ENCODE measurements at regions not wholly inside any gene's neighbourhood (a gene's known extent, or its start where the extent isn't known, plus 50 kb on each side); places are given as distances from the start of the nearest gene placed in this dataset.

DNA sequence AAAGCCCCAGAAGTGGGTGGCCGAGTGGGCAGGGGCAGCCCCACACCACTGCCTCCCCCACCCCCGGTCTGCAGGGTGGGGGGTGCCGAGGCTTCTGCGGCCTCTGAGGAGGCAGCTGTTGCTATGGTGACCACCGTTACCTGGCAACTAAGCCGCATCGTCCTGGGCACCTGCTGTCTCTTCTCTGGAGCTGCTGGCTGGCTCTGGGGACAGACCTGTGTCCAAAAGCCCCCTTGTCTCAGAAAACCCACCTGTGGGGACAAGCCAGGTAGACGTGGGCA is 79.9 kb upstream of the PRR5 start:
- POLR2A ChIA-PET, result no interaction called here
- H3K27ac ChIP-seq (ENCODE audit: low read length), result no peak overlapping the region
- ATAC-seq, result no peak
- no peaks in the 10 kb centered on the region for H3K27me3 ChIP-seq (ENCODE audit: control insufficient read depth, insufficient read depth, low read length)
- no peak overlapping the region for H3K4me3 ChIP-seq (ENCODE audit: low read depth in 2 of 2, low read length in 2 of 2)
- CTCF ChIA-PET, result no interaction called here
- TF ChIP-seq, protein P1, sequence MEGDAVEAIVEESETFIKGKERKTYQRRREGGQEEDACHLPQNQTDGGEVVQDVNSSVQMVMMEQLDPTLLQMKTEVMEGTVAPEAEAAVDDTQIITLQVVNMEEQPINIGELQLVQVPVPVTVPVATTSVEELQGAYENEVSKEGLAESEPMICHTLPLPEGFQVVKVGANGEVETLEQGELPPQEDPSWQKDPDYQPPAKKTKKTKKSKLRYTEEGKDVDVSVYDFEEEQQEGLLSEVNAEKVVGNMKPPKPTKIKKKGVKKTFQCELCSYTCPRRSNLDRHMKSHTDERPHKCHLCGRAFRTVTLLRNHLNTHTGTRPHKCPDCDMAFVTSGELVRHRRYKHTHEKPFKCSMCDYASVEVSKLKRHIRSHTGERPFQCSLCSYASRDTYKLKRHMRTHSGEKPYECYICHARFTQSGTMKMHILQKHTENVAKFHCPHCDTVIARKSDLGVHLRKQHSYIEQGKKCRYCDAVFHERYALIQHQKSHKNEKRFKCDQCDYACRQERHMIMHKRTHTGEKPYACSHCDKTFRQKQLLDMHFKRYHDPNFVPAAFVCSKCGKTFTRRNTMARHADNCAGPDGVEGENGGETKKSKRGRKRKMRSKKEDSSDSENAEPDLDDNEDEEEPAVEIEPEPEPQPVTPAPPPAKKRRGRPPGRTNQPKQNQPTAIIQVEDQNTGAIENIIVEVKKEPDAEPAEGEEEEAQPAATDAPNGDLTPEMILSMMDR (IDR thresholded peaks at IDR 0.05), result no peak
- TF ChIP-seq TCF7L2 (IDR thresholded peaks at IDR 0.05; ENCODE audit: low read depth, low read length) (no peak), POLR2AphosphoS5 (IDR thresholded peaks at IDR 0.05; ENCODE audit: low read depth, low read length) (no peak), SIN3A (IDR thresholded peaks at IDR 0.05; ENCODE audit: borderline replicate concordance, insufficient read depth, low read depth, low read length) (no peak)
- TF ChIP-seq, protein P2, sequence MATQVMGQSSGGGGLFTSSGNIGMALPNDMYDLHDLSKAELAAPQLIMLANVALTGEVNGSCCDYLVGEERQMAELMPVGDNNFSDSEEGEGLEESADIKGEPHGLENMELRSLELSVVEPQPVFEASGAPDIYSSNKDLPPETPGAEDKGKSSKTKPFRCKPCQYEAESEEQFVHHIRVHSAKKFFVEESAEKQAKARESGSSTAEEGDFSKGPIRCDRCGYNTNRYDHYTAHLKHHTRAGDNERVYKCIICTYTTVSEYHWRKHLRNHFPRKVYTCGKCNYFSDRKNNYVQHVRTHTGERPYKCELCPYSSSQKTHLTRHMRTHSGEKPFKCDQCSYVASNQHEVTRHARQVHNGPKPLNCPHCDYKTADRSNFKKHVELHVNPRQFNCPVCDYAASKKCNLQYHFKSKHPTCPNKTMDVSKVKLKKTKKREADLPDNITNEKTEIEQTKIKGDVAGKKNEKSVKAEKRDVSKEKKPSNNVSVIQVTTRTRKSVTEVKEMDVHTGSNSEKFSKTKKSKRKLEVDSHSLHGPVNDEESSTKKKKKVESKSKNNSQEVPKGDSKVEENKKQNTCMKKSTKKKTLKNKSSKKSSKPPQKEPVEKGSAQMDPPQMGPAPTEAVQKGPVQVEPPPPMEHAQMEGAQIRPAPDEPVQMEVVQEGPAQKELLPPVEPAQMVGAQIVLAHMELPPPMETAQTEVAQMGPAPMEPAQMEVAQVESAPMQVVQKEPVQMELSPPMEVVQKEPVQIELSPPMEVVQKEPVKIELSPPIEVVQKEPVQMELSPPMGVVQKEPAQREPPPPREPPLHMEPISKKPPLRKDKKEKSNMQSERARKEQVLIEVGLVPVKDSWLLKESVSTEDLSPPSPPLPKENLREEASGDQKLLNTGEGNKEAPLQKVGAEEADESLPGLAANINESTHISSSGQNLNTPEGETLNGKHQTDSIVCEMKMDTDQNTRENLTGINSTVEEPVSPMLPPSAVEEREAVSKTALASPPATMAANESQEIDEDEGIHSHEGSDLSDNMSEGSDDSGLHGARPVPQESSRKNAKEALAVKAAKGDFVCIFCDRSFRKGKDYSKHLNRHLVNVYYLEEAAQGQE (IDR thresholded peaks at IDR 0.05; ENCODE audit: insufficient read depth in 1 of 2, low read depth in 2 of 2, low read length in 1 of 2), result no peak
- no peaks in the 10 kb centered on the region for H3K9me3 ChIP-seq (ENCODE audit: control insufficient read depth, insufficient read depth, low read depth, low read length)
- intact Hi-C loops (cut with micrococcal nuclease; ENCODE audit: unreplicated experiment), result loop anchor here (10.0 kb wide), 2 partner anchors 277 to 537 kb away; no protein-coding TSS in a partner anchor
- in situ Hi-C loops (cut with HindIII; ENCODE audit: low pct_unique_long_range_greater_than_20kb, low sequenced_read_pairs), result no loop called here
- DNase-seq (ENCODE audit: low read depth, low spot score), result no peak
- H3K4me1 ChIP-seq (ENCODE audit: control insufficient read depth, insufficient read depth, low read length), result peaks cover 3% of the 10 kb centered on the region; the same call in 1 of the 2 replicates
- BruUV-seq (replicated peaks), result no TSS peak
- H3K36me3 ChIP-seq (ENCODE audit: control insufficient read depth, insufficient read depth, low read length), result no peaks in the 10 kb centered on the region

DNA sequence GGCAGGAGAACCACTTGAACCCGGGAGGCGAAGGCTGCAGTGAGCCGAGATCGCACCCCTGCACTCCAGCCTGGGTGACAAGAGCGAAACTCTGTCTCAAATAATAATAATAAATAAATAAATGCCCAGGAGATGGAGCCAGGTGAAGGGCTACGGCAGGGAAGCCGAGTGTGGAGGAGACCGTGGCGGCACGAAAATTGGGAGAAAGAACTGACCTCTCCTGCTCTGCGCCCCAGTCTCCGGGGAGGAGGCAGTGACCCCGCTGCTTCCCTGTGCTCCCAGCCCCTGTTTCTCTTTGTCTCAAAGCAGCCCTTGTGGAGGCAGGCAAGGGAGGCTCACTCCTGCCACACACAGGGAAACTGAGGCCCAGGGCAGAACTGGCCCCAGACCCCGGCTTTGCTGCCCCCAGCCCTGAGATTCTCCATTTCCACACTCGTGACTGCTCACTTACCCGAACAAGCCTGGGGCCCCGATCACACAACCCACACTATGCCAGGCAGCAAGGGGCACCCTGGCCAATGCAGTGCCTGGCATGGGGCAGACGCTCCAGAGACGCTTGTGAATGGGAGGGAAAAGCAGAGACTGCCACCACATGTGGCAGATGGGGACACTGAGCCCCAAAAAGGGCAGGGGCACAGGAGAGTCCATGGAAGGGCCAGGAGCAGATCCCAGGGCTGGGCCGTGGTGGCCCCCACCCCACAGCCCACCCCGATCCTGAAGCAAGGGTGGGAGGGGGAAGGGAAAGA is 80.4 kb upstream of the PRR5 start:
- in situ Hi-C loops (cut with HindIII; ENCODE audit: low pct_unique_long_range_greater_than_20kb, low sequenced_read_pairs), result no loop called here

More for the DNA sequence above, 80.4 kb upstream of the PRR5 start:
- Histone ChIP-seq H3K4me1 (ENCODE audit: control insufficient read depth, insufficient read depth, low read length) (peaks cover 3% of the 10 kb centered on the region; the same call in 1 of the 2 replicates), H3K27me3 (ENCODE audit: control insufficient read depth, insufficient read depth, low read length) (no peaks in the 10 kb centered on the region), H3K36me3 (ENCODE audit: control insufficient read depth, insufficient read depth, low read length) (no peaks in the 10 kb centered on the region), H3K9me3 (ENCODE audit: control insufficient read depth, insufficient read depth, low read depth, low read length) (no peaks in the 10 kb centered on the region), H3K4me3 (ENCODE audit: low read depth in 2 of 2, low read length in 2 of 2) (no peak overlapping the region), H3K27ac (ENCODE audit: low read length) (no peak overlapping the region)
- TF ChIP-seq, protein P2 (IDR thresholded peaks at IDR 0.05; ENCODE audit: insufficient read depth in 1 of 2, low read depth in 2 of 2, low read length in 1 of 2), result no peak
- TF ChIP-seq POLR2AphosphoS5 (IDR thresholded peaks at IDR 0.05; ENCODE audit: low read depth, low read length), result no peak
- TF ChIP-seq, protein P1 (IDR thresholded peaks at IDR 0.05), result no peak
- TF ChIP-seq TCF7L2 (IDR thresholded peaks at IDR 0.05; ENCODE audit: low read depth, low read length), result no peak
- no peak for TF ChIP-seq SIN3A (IDR thresholded peaks at IDR 0.05; ENCODE audit: borderline replicate concordance, insufficient read depth, low read depth, low read length)
- ChIA-PET POLR2A (no interaction called here), CTCF (no interaction called here)
- BruUV-seq (replicated peaks), result no TSS peak
- DNase-seq (ENCODE audit: low read depth, low spot score), result no peak
- ATAC-seq, result no peak
- intact Hi-C loops (cut with micrococcal nuclease; ENCODE audit: unreplicated experiment), result loop anchor here (10.0 kb wide), 2 partner anchors 277 to 537 kb away; no protein-coding TSS in a partner anchor
